Neuronal stem cell (in vitro differentiated cells): ENCODE measurements at regions not wholly inside any gene's neighbourhood (a gene's known extent, or its start where the extent isn't known, plus 50 kb on each side); places are given as distances from the start of the nearest gene placed in this dataset.

Source experiments
- DNase-seq: peaks from one replicate; pipeline ENCODE4 v3.0.0-alpha.2; 2013; ENCODE audit warnings: low spot score
- H2AFZ ChIP-seq: one replicate; pipeline ENCODE4 v1.6.1; 2013; ENCODE audit warnings: mild to moderate bottlenecking, low read length, inconsistent platforms
- H2AK5ac ChIP-seq: 2 replicates; pipeline ENCODE4 v1.6.1; 2013; ENCODE audit warnings: low read depth, mild to moderate bottlenecking, inconsistent platforms, low read length, moderate library complexity, mixed read lengths
- H2BK120ac ChIP-seq: 2 replicates; pipeline ENCODE4 v1.6.1; 2013; ENCODE audit warnings: low read depth, mild to moderate bottlenecking, inconsistent platforms, low read length, moderate library complexity, mixed read lengths
- H2BK12ac ChIP-seq: one replicate; pipeline ENCODE4 v1.6.1; 2013; ENCODE audit warnings: low read length, inconsistent platforms
- H2BK15ac ChIP-seq: 2 replicates; pipeline ENCODE4 v1.6.1; 2013; ENCODE audit warnings: mild to moderate bottlenecking, low read length, inconsistent platforms, mixed read lengths
- H2BK5ac ChIP-seq: one replicate; pipeline ENCODE4 v1.6.1; 2013; ENCODE audit warnings: inconsistent platforms, mild to moderate bottlenecking, low read length, moderate library complexity
- H3K14ac ChIP-seq: one replicate; pipeline ENCODE4 v1.6.1; 2013; ENCODE audit warnings: low read length, inconsistent platforms
- H3K18ac ChIP-seq: 2 replicates; pipeline ENCODE4 v1.6.1; 2013; ENCODE audit warnings: low read length, inconsistent platforms
- H3K23ac ChIP-seq: 2 replicates; pipeline ENCODE4 v1.6.1; 2013; ENCODE audit warnings: low read depth, mild to moderate bottlenecking, mixed read lengths, low read length, inconsistent platforms; ENCODE audit not compliant: poor library complexity
- H3K27ac ChIP-seq: replicated peaks from 3 replicates; pipeline ENCODE4 v1.5.1; 2013; ENCODE audit warnings: low read length, inconsistent platforms
- H3K27me3 ChIP-seq, 3 experiments: 2 replicates each; pipeline ENCODE4 v1.6.1; 2013; ENCODE audit warnings: low read length in 3 of 3, mild to moderate bottlenecking in 2 of 3, inconsistent platforms in 1 of 3, low read depth in 1 of 3, mixed read lengths in 1 of 3, moderate library complexity in 1 of 3; ENCODE audit not compliant: control insufficient read depth in 3 of 3, insufficient read depth in 3 of 3
- H3K36me3 ChIP-seq, 2 donors: replicated peaks in 1 of 2; 2 replicates each; pipeline ENCODE4 v1.6.1; 2013; ENCODE audit warnings: low read length in 2 of 2; ENCODE audit not compliant: control insufficient read depth in 2 of 2, insufficient read depth in 2 of 2
- H3K4ac ChIP-seq: 2 replicates; pipeline ENCODE4 v1.6.1; 2013; ENCODE audit warnings: inconsistent platforms, mild to moderate bottlenecking, low read length, moderate library complexity
- H3K4me1 ChIP-seq, 2 donors: 1 replicate in 1 of 2; 2 replicates in 1 of 2; pipeline ENCODE4 v1.6.1; 2013; ENCODE audit warnings: low read length in 2 of 2, low read depth in 1 of 2; ENCODE audit not compliant: control insufficient read depth in 2 of 2, insufficient read depth in 1 of 2
- H3K4me2 ChIP-seq: one replicate; pipeline ENCODE4 v1.6.1; 2013; ENCODE audit warnings: mild to moderate bottlenecking, low read length, inconsistent platforms; ENCODE audit not compliant: insufficient read depth, poor library complexity, severe bottlenecking
- H3K4me3 ChIP-seq, 2 donors: 2 replicates each; pipeline ENCODE4 v1.5.1; 2013; ENCODE audit warnings: low read length in 2 of 2, mild to moderate bottlenecking in 2 of 2, inconsistent platforms in 1 of 2, moderate library complexity in 1 of 2
- H3K79me1 ChIP-seq: one replicate; pipeline ENCODE4 v1.6.1; 2013; ENCODE audit warnings: low read depth, mild to moderate bottlenecking, inconsistent platforms, low read length, moderate library complexity
- H3K9ac ChIP-seq: one replicate; pipeline ENCODE4 v1.6.1; 2013; ENCODE audit warnings: mild to moderate bottlenecking, low read depth, low read length, inconsistent platforms; ENCODE audit not compliant: poor library complexity
- H3K9me3 ChIP-seq, 2 donors: replicated peaks in 1 of 2; 2 replicates each; pipeline versions ENCODE3 to v1.6.1; 2013; ENCODE audit warnings: low read length in 2 of 2, mild to moderate bottlenecking in 2 of 2, inconsistent platforms in 1 of 2, low read depth in 1 of 2, mixed read lengths in 1 of 2, moderate library complexity in 1 of 2; ENCODE audit not compliant: control insufficient read depth in 2 of 2, insufficient read depth in 1 of 2
- H4K8ac ChIP-seq: one replicate; pipeline ENCODE4 v1.6.1; 2013; ENCODE audit warnings: low read depth, mild to moderate bottlenecking, inconsistent platforms, low read length, moderate library complexity
- H4K91ac ChIP-seq: one replicate; pipeline ENCODE4 v1.6.1; 2013; ENCODE audit warnings: low read length, low read depth, mild to moderate bottlenecking, inconsistent platforms; ENCODE audit not compliant: poor library complexity
- WGBS, 2 donors: extraction: QIAGEN DNeasy Blood & Tissue Kit; methylation state at CpG; one replicate each; pipeline ENCODE4 v1.1.7; 2013; ENCODE audit warnings: missing lambda C conversion rate in 2 of 2, mixed read lengths in 1 of 2; ENCODE audit not compliant: insufficient read length in 2 of 2, insufficient replicate concordance in 1 of 2; ENCODE audit errors: extremely low coverage in 2 of 2; 5-methylcytosine and 5-hydroxymethylcytosine counted together

DNA sequence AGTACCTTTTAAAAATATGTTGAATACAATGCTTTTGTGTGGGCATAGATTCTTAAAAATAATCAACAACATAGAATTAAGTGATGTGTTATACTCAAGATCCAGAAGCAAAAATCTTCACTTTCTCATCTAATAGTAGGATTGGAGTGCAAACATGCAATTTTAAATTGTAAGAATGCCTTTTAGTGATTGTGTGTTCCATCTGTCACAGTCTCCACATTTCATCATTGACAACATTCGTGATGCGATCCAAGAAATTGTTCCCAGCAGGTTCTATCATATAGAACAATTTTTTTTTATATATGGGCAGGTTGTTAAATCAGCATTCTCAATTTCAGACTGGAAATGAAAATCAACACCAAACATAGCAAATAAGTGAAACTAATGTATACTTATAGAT lies 1671.8 kb upstream of the SLC39A10 start:
- no CpG with 5 or more reads among the region's 2 CpGs for WGBS, 2 donors
- DNase-seq, result no peak
- no peaks in the 10 kb centered on the region for H3K4me1 ChIP-seq
- H2BK15ac ChIP-seq, result no peak overlapping the region
- no peak overlapping the region for H2BK5ac ChIP-seq
- no peak overlapping the region for H3K9ac ChIP-seq
- H3K23ac ChIP-seq, result no peak overlapping the region
- no peak overlapping the region for H3K4me3 ChIP-seq
- H3K4me2 ChIP-seq, result no peak overlapping the region
- no peak overlapping the region for H4K8ac ChIP-seq
- H3K27ac ChIP-seq, result no peak overlapping the region
- H3K18ac ChIP-seq, result no peak overlapping the region
- H3K36me3 ChIP-seq, result no peaks in the 10 kb centered on the region
- no peak overlapping the region for H3K14ac ChIP-seq
- H3K79me1 ChIP-seq, result no peaks in the 10 kb centered on the region
- H2AFZ ChIP-seq, result no peak overlapping the region
- H2BK12ac ChIP-seq, result no peak overlapping the region
- H4K91ac ChIP-seq, result no peak overlapping the region
- no peak overlapping the region for H2BK120ac ChIP-seq
- H3K9me3 ChIP-seq, result no peaks in the 10 kb centered on the region
- H2AK5ac ChIP-seq, result no peak overlapping the region
- no peaks in the 10 kb centered on the region for H3K27me3 ChIP-seq
- H3K4ac ChIP-seq, result no peak overlapping the region

DNA sequence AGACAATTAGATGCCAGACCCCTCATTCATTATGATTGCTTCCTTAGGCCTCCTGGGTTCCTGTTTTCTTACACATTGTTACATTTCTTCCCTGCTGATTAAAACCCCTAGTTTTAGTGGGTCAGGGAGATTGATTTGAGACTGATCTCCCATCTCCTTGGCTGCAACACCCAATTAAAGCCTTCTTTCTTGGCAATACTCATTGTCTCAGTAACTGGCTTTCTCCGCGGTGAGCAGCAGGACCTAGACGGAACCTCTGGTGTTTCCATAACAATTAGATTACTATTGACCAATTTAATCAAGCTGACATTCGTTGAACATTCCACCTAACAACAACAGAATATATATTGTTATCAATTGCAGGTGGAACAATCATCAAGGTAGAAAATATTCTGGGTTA lies 1676.4 kb upstream of the SLC39A10 start:
- no peak overlapping the region for H4K8ac ChIP-seq
- H4K91ac ChIP-seq, result no peak overlapping the region
- WGBS, 2 donors, result no CpG with 5 or more reads among the region's 4 CpGs
- no peaks in the 10 kb centered on the region for H3K9me3 ChIP-seq
- no peak overlapping the region for H3K23ac ChIP-seq
- no peak overlapping the region for H3K27ac ChIP-seq
- H3K4me3 ChIP-seq, result no peak overlapping the region
- no peaks in the 10 kb centered on the region for H3K27me3 ChIP-seq
- H2AFZ ChIP-seq, result no peak overlapping the region
- no peak overlapping the region for H2BK120ac ChIP-seq
- no peaks in the 10 kb centered on the region for H3K79me1 ChIP-seq
- DNase-seq, result peak; percentile 31
- no peak overlapping the region for H2BK15ac ChIP-seq
- H3K36me3 ChIP-seq, result no peaks in the 10 kb centered on the region
- no peaks in the 10 kb centered on the region for H3K4me1 ChIP-seq
- no peak overlapping the region for H3K18ac ChIP-seq
- H2BK5ac ChIP-seq, result no peak overlapping the region
- H2BK12ac ChIP-seq, result no peak overlapping the region
- no peak overlapping the region for H2AK5ac ChIP-seq
- no peak overlapping the region for H3K9ac ChIP-seq
- no peak overlapping the region for H3K4me2 ChIP-seq
- no peak overlapping the region for H3K14ac ChIP-seq
- H3K4ac ChIP-seq, result no peak overlapping the region

DNA sequence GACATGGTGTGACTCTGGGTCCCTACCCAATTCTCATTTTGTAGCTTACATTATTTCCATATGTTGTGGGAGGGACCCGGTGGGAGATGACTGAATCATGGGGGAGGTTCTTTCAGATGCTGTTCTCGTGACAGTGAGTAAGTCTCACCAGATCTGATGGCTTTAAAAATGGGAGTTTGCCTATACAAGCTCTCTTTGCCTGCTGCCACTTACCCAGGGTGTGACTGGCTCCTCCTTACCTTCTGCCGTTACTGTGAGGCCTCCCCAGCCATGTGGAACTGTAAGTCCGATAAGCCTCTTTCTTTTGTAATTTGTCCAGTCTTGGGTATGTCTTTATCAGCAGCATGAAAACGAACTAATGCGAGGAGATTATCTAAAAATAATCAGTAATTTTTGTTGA lies 1683.2 kb upstream of the SLC39A10 start:
- H2AFZ ChIP-seq, result no peak overlapping the region
- H3K9ac ChIP-seq, result no peak overlapping the region
- no peak overlapping the region for H2BK120ac ChIP-seq
- no peaks in the 10 kb centered on the region for H3K9me3 ChIP-seq
- no peak overlapping the region for H2BK12ac ChIP-seq
- no peak overlapping the region for H3K4me3 ChIP-seq
- no peaks in the 10 kb centered on the region for H3K4me1 ChIP-seq
- no peak overlapping the region for H4K91ac ChIP-seq
- no peak overlapping the region for H3K4ac ChIP-seq
- H3K27me3 ChIP-seq, result no peaks in the 10 kb centered on the region
- H2BK5ac ChIP-seq, result no peak overlapping the region
- no peaks in the 10 kb centered on the region for H3K79me1 ChIP-seq
- no peak overlapping the region for H2BK15ac ChIP-seq
- no CpG with 5 or more reads among the region's 6 CpGs for WGBS, 2 donors
- H3K27ac ChIP-seq, result no peak overlapping the region
- no peak overlapping the region for H3K23ac ChIP-seq
- no peak overlapping the region for H3K14ac ChIP-seq
- DNase-seq, result no peak
- H4K8ac ChIP-seq, result no peak overlapping the region
- no peaks in the 10 kb centered on the region for H3K36me3 ChIP-seq
- H2AK5ac ChIP-seq, result no peak overlapping the region
- H3K18ac ChIP-seq, result no peak overlapping the region
- no peak overlapping the region for H3K4me2 ChIP-seq

GRCh38 chr2:193966590-193966989 lies 1690.4 kb upstream of the SLC39A10 start:
- peaks cover 0 to 5% of the 10 kb centered on the region in 2 donors for H3K4me1 ChIP-seq
- H3K4ac ChIP-seq, result no peak overlapping the region
- H4K91ac ChIP-seq, result no peak overlapping the region
- H3K9ac ChIP-seq, result no peak overlapping the region
- H3K27ac ChIP-seq, result no peak overlapping the region
- H2BK15ac ChIP-seq, result no peak overlapping the region
- no peak overlapping the region for H3K18ac ChIP-seq
- no peak overlapping the region for H2BK12ac ChIP-seq
- H3K27me3 ChIP-seq, result no peaks in the 10 kb centered on the region
- H2AFZ ChIP-seq, result peak overlapping the region; percentile 51
- H3K4me2 ChIP-seq, result no peak overlapping the region
- no peak overlapping the region for H3K4me3 ChIP-seq
- H3K14ac ChIP-seq, result no peak overlapping the region
- no peaks in the 10 kb centered on the region for H3K9me3 ChIP-seq
- H4K8ac ChIP-seq, result no peak overlapping the region
- no peak overlapping the region for H3K23ac ChIP-seq
- no peak for DNase-seq
- no peaks in the 10 kb centered on the region for H3K79me1 ChIP-seq
- no peak overlapping the region for H2BK120ac ChIP-seq
- no peak overlapping the region for H2BK5ac ChIP-seq
- H2AK5ac ChIP-seq, result no peak overlapping the region
- H3K36me3 ChIP-seq, result no peaks in the 10 kb centered on the region
